ENCODE measurements at regions not wholly inside any gene's neighbourhood (a gene's known extent, or its start where the extent isn't known, plus 50 kb on each side); places are given as distances from the start of the nearest gene placed in this dataset.

GRCh38 chr3:44098656-44099415 is 142.8 kb upstream of the TOPAZ1 start:
- no peak for DNase-seq (ENCODE audit: extremely low read depth, insufficient read length)
- no peaks in the 10 kb centered on the region for H3K36me3 ChIP-seq (ENCODE audit: control insufficient read depth, insufficient read depth, low read length)
- no peaks in the 10 kb centered on the region for H3K27me3 ChIP-seq (replicated peaks; ENCODE audit: control insufficient read depth, insufficient read depth, low read length)
- no peak for TF ChIP-seq CTCF (IDR thresholded peaks at IDR 0.05; ENCODE audit: insufficient read depth, low read length, poor library complexity, severe bottlenecking)
- no peak overlapping the region for H3K4me3 ChIP-seq (replicated peaks; ENCODE audit: low read depth, low read length)

- no peaks in the 10 kb centered on the region for H3K36me3 ChIP-seq (ENCODE audit: control insufficient read depth, insufficient read depth, low read length)
- H3K27me3 ChIP-seq (replicated peaks; ENCODE audit: control insufficient read depth, insufficient read depth, low read length), result no peaks in the 10 kb centered on the region
- TF ChIP-seq CTCF (IDR thresholded peaks at IDR 0.05; ENCODE audit: insufficient read depth, low read length, poor library complexity, severe bottlenecking), result no peak
- no peak for DNase-seq (ENCODE audit: extremely low read depth, insufficient read length)
- no peak overlapping the region for H3K4me3 ChIP-seq (replicated peaks; ENCODE audit: low read depth, low read length)
These were observed 142.0 kb upstream of the TOPAZ1 start for GRCh38 chr3:44099566-44100297.

DNA sequence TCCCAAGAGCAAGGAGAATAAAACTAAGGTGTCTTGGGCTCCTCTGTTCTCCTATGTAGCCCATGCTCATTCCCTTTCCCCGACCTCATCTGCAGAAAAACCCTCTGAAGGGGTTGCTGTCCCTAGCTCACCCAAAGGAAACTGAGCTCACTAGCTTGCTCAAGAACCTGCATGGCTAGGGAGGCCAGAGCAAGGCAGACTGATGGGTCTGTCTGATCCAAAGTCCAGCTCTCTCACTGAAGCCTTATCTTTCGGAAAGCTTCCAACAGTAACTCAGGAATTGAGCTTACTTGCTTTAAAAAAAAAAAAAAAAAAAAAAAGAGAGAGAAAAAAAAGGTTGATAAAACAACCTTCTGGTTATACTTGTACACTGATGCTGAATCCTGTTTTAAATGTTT is 141.4 kb upstream of the TOPAZ1 start:
- TF ChIP-seq CTCF (IDR thresholded peaks at IDR 0.05; ENCODE audit: insufficient read depth, low read length, poor library complexity, severe bottlenecking), result no peak
- no peak for DNase-seq (ENCODE audit: extremely low read depth, insufficient read length)
- H3K27me3 ChIP-seq (replicated peaks; ENCODE audit: control insufficient read depth, insufficient read depth, low read length), result no peaks in the 10 kb centered on the region

GRCh38 chr3:44104043-44104442 is 137.6 kb upstream of the TOPAZ1 start:
- no peak for TF ChIP-seq CTCF (IDR thresholded peaks at IDR 0.05; ENCODE audit: insufficient read depth, low read length, poor library complexity, severe bottlenecking)
- no peaks in the 10 kb centered on the region for H3K36me3 ChIP-seq (ENCODE audit: control insufficient read depth, insufficient read depth, low read length)
- H3K4me3 ChIP-seq (replicated peaks; ENCODE audit: low read depth, low read length), result no peak overlapping the region
- DNase-seq (ENCODE audit: extremely low read depth, insufficient read length), result no peak
- H3K27me3 ChIP-seq (replicated peaks; ENCODE audit: control insufficient read depth, insufficient read depth, low read length), result no peaks in the 10 kb centered on the region

More for the DNA sequence above, 141.4 kb upstream of the TOPAZ1 start:
- Histone ChIP-seq H3K4me3 (replicated peaks; ENCODE audit: low read depth, low read length) (no peak overlapping the region), H3K36me3 (ENCODE audit: control insufficient read depth, insufficient read depth, low read length) (no peaks in the 10 kb centered on the region)

DNA sequence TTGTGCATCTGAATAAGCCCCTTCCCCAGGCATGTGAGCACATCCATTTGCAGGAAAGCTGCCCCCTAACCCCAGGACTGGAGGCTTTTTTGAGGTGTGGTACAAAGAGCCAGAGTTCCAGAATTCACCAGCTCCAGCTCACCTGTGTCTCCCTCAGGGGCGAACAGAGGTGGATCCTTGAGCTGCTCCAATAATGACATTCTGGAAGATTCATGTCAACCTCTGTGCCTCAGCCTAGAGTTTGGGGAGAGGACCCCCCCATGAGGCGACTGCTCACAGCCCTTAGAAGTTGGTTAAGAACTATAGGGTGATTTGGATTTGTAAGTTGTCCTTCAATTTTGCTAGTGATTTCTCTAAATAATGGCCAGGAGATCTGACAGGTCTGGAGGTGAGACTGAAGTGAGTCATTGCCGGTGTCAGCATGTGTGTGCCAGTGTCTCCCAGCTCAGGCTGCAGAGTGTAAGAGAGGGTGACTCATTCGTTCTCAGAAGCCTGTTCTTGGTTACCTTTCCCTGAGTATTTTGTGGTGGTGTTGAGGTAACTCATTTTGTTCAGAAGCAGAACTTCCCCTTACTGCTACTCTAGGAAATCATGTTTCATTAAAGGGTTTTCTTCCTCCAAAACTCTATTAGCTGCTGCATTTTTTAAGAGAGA is 136.9 kb upstream of the TOPAZ1 start:
- no peaks in the 10 kb centered on the region for H3K36me3 ChIP-seq (ENCODE audit: control insufficient read depth, insufficient read depth, low read length)
- peak; percentile 46 for DNase-seq (ENCODE audit: extremely low read depth, insufficient read length)

More for the DNA sequence above, 136.9 kb upstream of the TOPAZ1 start:
- TF ChIP-seq CTCF (IDR thresholded peaks at IDR 0.05; ENCODE audit: insufficient read depth, low read length, poor library complexity, severe bottlenecking), result no peak
- Histone ChIP-seq H3K4me3 (replicated peaks; ENCODE audit: low read depth, low read length) (no peak overlapping the region), H3K27me3 (replicated peaks; ENCODE audit: control insufficient read depth, insufficient read depth, low read length) (no peaks in the 10 kb centered on the region)
